Osteoblast (primary cell): ENCODE measurements at regions not wholly inside any gene's neighbourhood (a gene's known extent, or its start where the extent isn't known, plus 50 kb on each side); places are given as distances from the start of the nearest gene placed in this dataset.

Experiments
- DNase-seq: peaks from one replicate; pipeline ENCODE4 v3.0.0; 2011; ENCODE audit warnings: low spot score, mixed read lengths; ENCODE audit not compliant: insufficient read length; ENCODE audit errors: missing footprints
- H2AFZ ChIP-seq: 2 replicates; pipeline ENCODE4 v1.6.0; 2011; ENCODE audit warnings: mild to moderate bottlenecking, low read length
- H3K27ac ChIP-seq: 2 replicates; pipeline ENCODE4 v1.5.1; 2011; ENCODE audit warnings: mild to moderate bottlenecking, low read depth, low read length, moderate library complexity
- H3K27me3 ChIP-seq: 2 replicates; pipeline ENCODE4 v1.6.0; 2012; ENCODE audit warnings: mild to moderate bottlenecking, control low read depth, inconsistent platforms, low read length, moderate library complexity; ENCODE audit not compliant: insufficient read depth
- H3K36me3 ChIP-seq: 2 replicates; pipeline ENCODE4 v1.5.1; 2011; ENCODE audit warnings: mild to moderate bottlenecking, low read length, control low read depth, moderate library complexity; ENCODE audit not compliant: insufficient read depth
- H3K4me1 ChIP-seq: 2 replicates; pipeline ENCODE4 v1.5.1; 2011; ENCODE audit warnings: mild to moderate bottlenecking, low read length, control low read depth, moderate library complexity; ENCODE audit not compliant: insufficient read depth
- H3K4me2 ChIP-seq: 2 replicates; pipeline ENCODE4 v1.6.0; 2011; ENCODE audit warnings: mild to moderate bottlenecking, low read length; ENCODE audit not compliant: insufficient read depth
- H3K4me3 ChIP-seq: fragments of 200-600 bp; sonication (generic); 3 replicates; pipeline ENCODE4 v1.5.1; 2012; ENCODE audit warnings: mild to moderate bottlenecking, low read length, inconsistent platforms; ENCODE audit not compliant: insufficient read depth
- H3K79me2 ChIP-seq: 2 replicates; pipeline ENCODE4 v1.6.0; 2012; ENCODE audit warnings: mild to moderate bottlenecking, low read length, control low read depth, inconsistent platforms; ENCODE audit not compliant: insufficient read depth
- H3K9me3 ChIP-seq: 2 replicates; pipeline ENCODE4 v1.5.1; 2011; ENCODE audit warnings: low read depth, low read length, control low read depth
- H4K20me1 ChIP-seq: 2 replicates; pipeline ENCODE4 v1.6.0; 2012; ENCODE audit warnings: mild to moderate bottlenecking, low read length, control low read depth; ENCODE audit not compliant: insufficient read depth
- CTCF ChIP-seq: IDR thresholded peaks from 2 replicates; pipeline ENCODE4 v1.5.1; 2011; ENCODE audit warnings: mild to moderate bottlenecking, low read depth, low read length, moderate library complexity; ENCODE audit errors: extremely low read depth

DNA sequence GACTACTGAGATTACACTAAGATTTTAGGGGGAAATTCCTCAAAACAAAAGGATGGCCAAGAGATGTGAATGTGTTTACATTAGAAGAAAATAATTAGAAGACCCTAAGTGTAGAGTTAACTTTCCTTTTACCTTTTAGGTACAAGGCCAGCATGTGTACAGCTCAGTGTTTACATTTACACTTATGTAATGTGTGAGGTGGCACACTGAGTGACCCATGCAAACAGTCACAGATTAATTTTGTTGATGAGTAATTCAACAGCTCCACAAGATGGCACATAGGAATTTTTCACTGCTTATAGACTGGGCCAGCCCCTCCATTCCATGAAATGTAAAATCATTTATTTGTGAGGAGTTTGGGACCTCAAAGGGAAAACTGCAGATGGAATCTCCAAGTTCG is 90.1 kb upstream of the SLC12A2 start:
- Histone ChIP-seq H3K27ac (no peak overlapping the region), H3K27me3 (no peaks in the 10 kb centered on the region), H3K4me1 (no peaks in the 10 kb centered on the region), H3K36me3 (no peaks in the 10 kb centered on the region), H2AFZ (no peak overlapping the region), H3K4me2 (no peak overlapping the region), H3K79me2 (no peaks in the 10 kb centered on the region), H3K9me3 (no peaks in the 10 kb centered on the region), H3K4me3 (no peak overlapping the region), H4K20me1 (no peaks in the 10 kb centered on the region)
- DNase-seq, result no peak
- TF ChIP-seq CTCF, result no peak

- no peak overlapping the region for H3K4me3 ChIP-seq
- DNase-seq, result no peak
- H4K20me1 ChIP-seq, result no peaks in the 10 kb centered on the region
- H3K4me1 ChIP-seq, result no peaks in the 10 kb centered on the region
- no peaks in the 10 kb centered on the region for H3K27me3 ChIP-seq
- TF ChIP-seq CTCF, result no peak
- no peak overlapping the region for H3K27ac ChIP-seq
- H3K79me2 ChIP-seq, result no peaks in the 10 kb centered on the region
- H2AFZ ChIP-seq, result no peak overlapping the region
- H3K4me2 ChIP-seq, result no peak overlapping the region
- H3K9me3 ChIP-seq, result no peaks in the 10 kb centered on the region
- H3K36me3 ChIP-seq, result no peaks in the 10 kb centered on the region
Observed at GRCh38 chr5:127994087-127994660, 89.4 kb upstream of the SLC12A2 start.

- H3K4me2 ChIP-seq, result no peak overlapping the region
- TF ChIP-seq CTCF, result no peak
- H3K27ac ChIP-seq, result no peak overlapping the region
- H4K20me1 ChIP-seq, result no peaks in the 10 kb centered on the region
- H3K27me3 ChIP-seq, result no peaks in the 10 kb centered on the region
- H2AFZ ChIP-seq, result no peak overlapping the region
- H3K9me3 ChIP-seq, result no peaks in the 10 kb centered on the region
- no peak overlapping the region for H3K4me3 ChIP-seq
- DNase-seq, result no peak
- H3K4me1 ChIP-seq, result no peaks in the 10 kb centered on the region
- no peaks in the 10 kb centered on the region for H3K79me2 ChIP-seq
- no peaks in the 10 kb centered on the region for H3K36me3 ChIP-seq
Observed at GRCh38 chr5:127995556-127995955, 88.0 kb upstream of the SLC12A2 start.

DNA sequence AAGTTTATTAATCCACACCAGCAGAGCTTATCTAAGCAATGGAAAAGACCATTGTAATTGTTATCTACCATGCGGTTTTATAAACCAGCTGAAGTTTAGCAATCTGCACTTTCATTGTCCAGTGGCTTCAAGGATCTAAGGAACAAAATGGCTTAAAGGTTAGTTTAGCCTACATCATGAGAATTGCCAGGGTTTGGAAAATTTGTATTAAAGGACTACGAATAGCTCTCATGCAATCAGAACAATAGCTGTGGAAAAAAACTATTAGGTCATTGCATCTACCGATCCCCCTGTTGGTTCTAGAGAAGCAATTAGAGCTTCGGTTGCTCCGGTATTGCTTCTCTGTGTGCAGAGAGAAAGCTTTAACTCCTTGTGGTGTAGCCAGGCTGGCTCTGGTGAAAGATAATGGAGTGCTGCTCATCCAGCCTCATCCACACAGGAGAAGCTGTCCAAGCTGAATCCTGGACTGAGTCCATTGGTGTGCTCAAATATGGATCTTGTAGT is 86.3 kb upstream of the SLC12A2 start:
- no peak overlapping the region for H3K27ac ChIP-seq
- no peak for TF ChIP-seq CTCF
- H3K27me3 ChIP-seq, result no peaks in the 10 kb centered on the region
- no peaks in the 10 kb centered on the region for H4K20me1 ChIP-seq
- no peak for DNase-seq
- no peaks in the 10 kb centered on the region for H3K9me3 ChIP-seq
- no peaks in the 10 kb centered on the region for H3K36me3 ChIP-seq
- no peak overlapping the region for H3K4me2 ChIP-seq
- H2AFZ ChIP-seq, result no peak overlapping the region
- H3K4me1 ChIP-seq, result no peaks in the 10 kb centered on the region
- no peak overlapping the region for H3K4me3 ChIP-seq
- no peaks in the 10 kb centered on the region for H3K79me2 ChIP-seq
